Raji (cell line): ENCODE measurements at regions not wholly inside any gene's neighbourhood (a gene's known extent, or its start where the extent isn't known, plus 50 kb on each side); places are given as distances from the start of the nearest gene placed in this dataset.

ENCODE experiments used
- POLR2A ChIP-seq: IDR thresholded peaks from 2 replicates; pipeline ENCODE4 v1.6.1; 2011; ENCODE audit warnings: low read depth, low read length, control low read depth; ENCODE audit not compliant: insufficient read depth

DNA sequence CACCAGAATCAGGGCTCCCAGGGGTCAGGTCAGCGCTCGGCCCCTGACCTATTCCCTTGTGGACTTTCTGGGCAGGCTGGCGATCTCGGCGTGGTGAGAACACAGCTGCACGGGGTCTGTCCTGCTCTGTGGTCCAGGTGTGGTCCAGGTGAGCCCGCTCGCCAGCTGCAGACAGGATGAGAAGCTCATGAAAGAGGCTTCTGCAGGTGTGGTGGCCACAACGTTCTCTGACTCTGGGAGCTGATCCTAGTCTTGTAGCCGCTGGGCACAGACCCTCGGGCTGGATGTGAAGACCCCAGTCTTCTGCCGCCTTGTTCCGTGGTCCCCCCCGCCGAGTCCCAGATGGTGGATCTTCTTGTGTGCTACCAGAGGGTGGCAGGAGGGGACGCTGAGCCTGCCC, 129.7 kb downstream of the RTP5 start:
- TF ChIP-seq POLR2A, result no peak

DNA sequence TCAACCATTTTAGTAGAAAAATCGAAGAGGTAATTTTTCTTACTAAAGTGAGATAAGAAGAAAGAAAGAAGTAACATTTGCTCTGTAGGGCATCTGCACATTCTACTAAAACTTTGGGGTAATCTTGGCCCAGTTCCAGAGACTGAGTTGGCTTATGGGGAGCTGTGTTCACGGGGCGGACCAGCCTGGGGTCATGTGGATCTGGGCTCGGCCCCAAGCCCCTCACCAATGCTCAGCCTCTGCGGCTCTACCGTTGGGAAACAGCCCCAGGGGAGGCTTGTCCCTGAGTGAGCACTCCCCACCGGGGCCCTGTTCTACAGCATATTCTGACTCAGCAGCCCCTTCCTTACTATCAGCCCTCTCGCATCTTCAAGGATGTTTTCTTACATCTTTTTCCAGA, 132.3 kb downstream of the RTP5 start:
- no peak for TF ChIP-seq POLR2A

DNA sequence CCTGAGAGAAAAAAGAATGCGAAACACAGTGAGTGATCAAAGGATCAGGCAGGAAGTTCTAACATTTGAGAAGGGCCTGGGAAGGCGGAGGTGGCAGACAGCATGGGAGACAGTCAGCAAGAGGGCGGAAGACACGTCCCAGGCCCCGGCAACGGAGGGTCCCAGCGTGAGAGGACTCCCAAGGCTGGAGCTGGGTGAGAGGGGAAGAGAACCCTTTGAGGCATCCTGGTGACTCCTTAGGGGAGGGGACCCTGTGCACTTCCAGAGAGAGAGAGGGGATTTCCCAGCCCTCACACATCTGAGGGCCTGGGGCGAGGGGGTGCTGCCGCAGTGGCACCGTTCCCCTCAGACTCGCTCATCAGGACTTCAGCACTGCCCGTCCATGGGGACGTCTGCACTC, 133.4 kb downstream of the RTP5 start:
- TF ChIP-seq POLR2A, result no peak

DNA sequence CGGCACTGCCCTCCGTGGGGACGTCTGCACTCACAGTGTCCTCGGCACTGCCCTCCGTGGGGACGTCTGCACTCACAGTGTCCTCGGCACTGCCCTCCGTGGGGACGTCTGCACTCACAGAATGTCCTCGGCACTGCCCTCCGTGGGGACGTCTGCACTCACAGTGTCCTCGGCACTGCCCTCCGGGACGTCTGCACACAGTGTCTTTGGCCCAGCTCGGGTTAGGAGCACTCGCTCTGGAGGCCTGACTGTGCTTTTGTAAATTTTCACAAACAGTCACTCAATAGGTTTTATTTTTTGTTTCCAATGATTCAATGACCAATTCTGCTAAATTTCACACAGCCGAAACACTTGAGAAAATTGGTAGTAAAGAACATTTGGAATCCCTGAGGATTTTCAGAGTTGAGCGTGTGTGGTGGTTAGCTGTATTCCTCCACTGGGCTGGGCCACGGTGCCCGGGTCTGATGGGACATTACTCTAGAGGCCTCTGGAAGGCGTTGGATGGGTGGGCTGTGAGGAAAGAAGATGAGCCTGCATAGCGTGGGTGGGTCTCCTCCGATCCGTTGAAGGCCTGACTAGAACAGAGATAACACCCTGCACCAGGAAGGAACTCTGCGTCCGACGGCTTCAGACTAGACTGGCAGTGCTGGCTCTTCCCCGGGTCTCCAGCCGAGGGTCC, 134.8 kb downstream of the RTP5 start:
- no peak for TF ChIP-seq POLR2A

DNA sequence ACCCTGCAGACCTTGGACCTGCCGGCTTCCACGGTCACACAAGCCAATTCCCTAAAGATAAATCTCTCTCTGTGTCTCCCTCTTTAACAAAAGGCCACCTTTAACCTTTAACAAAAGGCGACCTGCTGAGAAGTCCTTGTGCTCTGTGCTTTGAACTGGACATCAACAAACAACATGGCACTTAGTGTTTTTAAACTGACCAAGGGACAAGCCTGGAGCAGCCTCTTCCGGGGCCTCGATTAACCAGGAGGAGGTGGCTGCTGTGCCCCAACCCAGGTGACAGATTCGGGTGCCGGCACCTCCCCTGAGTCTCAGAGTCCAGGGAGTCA, 135.3 kb downstream of the RTP5 start:
- no peak for TF ChIP-seq POLR2A

DNA sequence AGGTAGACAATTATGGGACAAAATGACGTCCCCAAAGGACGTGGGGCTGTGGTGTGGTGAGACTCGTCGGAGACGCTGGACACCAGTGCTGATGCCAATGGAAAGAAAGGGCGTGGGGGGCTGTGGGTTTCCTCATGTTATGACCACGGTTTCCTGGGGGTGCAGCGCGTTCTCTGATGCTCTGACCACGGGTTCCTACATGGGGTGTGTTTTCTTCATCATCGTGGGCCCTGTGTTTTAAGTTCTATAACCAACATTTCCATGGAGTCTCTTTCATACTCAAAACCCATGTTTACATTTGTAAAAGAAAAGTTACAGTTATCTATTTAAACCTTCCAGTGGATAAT, 141.6 kb downstream of the RTP5 start:
- no peak for TF ChIP-seq POLR2A

DNA sequence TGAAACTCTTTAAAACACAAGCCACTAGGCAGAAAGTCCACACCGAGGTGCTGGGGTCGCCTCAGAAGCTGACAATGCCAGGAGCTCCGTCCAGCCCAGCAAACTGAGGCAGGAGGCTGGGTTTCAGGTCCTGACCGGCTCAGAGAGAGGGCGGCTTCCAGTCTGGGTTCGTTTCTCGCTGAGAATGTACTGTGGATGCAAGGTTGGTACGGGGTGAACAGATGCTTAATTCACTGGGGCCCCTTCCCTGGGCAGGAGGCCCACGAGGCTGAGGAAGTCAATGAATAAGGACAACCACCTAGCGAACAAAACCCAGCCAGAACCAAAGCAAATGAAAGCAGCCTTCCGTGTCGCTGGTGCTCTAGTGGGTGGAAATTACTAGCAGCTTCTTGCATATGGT, 142.0 kb downstream of the RTP5 start:
- no peak for TF ChIP-seq POLR2A

DNA sequence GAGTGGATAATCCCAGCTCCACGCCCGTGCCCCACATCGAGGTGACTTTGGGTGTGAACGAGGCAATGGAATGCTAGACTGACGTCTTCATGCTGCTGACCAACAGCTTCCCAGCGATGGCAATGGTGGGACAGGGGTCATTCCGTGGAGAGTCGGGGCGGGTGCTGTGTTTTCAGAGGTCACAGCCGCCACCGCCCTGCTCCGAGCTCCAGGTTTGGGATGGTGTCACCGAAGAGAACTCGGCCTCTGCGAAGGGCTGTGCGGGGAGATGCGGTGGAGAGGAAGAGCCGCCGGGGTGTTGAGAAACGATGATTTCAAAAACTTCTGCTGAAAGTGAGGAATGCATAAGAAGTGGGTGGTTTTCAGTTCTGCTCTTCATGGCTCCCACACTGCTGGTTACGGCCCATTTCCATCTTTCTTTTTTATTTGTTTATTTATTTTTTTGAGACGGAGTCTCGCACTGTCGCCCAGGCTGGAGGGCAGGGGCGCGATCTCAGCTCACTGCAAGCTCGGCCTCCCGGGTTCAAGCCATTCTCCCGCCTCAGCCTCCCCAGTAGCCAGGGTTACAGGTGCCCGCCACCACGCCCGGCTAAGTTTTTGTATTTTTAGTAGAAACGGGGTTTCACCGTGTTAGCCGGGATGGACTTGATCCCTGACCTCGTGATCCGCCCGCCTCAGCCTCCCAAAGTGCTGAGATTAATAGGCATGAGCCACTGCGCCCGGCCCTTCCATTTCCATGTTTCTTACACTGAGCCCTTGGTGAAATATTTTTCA, 142.6 kb downstream of the RTP5 start:
- no peak for TF ChIP-seq POLR2A

DNA sequence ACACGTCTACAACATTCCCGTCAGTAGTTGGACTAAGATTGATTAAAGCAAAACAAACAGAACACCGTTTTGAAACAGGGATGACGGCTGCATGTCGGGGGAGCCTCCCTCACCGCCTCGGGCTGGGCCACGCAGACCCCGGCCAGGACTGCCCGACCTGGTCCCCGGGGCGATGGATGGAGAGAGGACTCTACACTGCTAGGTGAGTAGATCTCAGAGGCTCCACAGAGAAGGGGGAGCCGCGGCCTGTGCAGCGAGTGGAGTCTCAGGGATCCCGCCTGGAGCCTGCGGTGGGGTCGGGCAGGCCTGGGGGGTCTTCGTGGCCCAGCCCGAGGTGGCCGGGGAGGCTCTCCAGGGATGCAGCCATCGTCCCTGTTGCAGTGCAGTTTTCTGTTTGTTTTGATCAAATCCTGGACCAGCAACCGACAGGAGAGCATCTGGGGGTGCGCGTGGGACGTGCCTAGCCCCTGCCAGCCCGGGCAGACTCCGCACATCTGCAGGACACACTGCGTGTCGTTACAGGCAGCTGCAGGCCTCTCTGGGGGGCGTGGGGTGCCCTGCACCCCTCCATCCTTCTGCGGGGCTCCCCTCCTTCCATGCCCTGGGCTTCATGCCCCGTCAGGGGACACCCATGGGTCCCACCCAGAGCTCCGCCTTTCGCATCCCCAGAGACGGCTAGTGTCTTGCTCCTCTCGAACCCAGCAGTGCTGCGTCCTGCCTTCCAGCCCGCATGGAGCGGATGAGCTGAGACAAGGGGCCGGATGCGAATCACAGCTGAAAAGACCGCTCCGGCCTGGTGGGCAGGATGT, 143.6 kb downstream of the RTP5 start:
- no peak for TF ChIP-seq POLR2A

DNA sequence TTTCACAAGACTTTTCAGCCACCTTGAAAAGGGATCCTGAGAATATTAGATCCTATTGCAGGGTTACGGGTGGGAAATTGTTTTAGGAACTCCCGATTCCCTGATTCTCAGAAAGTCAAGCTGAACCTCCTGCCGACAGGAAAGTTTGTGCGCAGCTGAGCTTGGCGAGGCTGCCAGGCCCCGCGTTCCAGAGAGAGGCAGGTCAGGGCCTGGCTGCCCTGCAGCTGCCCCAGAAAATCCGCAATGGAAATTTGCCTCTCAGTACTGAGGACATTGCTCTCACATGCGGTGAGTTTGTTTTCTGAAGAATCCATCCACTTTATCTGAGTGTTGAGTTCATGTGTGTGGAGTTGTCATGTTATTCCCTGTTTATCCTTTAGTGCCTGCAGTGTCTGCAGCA, 144.2 kb downstream of the RTP5 start:
- TF ChIP-seq POLR2A, result no peak

DNA sequence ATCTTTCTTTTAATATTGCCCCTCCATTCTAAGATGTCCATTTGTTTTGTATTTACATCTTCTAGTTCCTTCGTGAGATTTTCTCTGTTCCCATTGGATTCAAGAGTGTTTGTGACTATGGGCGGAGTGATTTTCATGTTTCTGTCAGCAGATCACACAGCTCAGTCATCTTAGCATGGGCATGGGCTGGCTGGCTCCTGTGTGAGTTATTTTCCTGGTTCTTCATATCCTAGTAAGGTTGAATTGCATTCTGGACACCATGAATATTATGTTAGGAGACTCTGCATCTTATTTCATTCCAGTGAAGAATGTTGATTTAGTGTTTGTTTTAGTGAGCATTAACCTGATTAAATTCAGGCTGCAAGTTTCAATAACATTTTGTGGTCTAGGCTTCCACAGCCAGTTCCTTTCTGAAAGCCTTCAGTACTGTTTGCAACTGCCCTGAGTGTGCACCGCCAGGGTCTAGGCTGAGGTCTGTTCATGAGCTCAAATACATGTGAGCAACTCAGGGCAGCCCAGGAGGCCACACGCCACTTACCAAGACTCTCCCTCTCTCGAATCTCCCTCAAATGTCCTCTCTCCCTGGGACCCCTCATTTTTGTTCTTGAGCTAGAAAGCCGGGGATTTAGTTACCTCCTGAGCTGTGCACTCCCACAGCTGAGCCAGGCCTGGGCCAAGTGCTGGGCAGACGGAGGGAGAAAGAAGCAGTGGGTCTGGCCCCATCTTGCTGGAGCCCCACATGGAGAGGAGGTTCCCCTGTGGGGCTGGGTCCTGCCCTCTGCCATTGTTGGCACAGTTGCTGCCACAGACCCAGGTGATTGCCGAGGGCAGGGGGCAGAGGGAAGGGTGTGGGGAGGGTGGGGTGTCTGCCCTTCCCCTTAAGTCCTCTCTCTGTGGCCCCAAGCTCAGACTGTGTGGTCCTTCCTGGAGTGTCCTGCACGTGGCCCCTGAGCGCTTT, 145.9 kb downstream of the RTP5 start:
- no peak for TF ChIP-seq POLR2A

DNA sequence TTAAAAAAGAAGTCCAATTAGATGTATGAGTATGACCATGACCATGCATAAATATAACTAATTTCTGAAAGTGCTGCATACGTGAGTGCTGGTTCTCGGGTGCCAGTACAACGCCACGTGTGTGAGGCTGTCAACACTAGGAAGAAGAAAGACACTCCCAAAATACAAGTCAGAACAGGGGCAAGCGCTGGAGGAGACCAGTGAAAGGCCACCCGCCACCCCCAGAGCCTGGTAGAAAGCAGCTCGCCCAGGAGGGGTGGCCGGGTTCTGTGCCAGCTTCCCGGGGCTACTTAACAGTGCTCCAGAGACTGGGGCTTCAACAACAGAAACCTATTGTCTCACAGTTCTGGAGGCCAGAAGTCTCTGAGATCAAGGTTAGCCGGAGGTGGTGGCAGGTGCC, 147.6 kb downstream of the RTP5 start:
- TF ChIP-seq POLR2A, result no peak

DNA sequence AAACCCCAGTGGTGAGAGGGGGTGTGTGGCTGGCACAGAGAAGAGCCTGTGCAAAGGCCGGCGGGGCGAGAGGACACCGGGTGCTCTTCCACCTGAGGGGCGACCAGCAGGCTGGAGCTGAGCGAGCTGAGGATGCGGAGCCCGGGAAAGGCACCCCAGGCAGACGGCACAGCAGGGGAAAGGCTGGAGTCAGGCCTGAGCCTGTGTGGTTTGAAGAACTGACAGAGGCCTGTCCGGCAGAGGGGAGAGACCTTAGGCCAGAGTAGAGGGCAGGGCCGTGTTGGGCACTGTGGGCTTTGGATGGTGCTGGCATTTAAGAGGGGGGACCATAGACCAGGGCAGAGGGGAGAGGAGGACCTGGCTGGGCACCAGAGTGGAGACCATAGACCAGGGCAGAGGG, 149.8 kb downstream of the RTP5 start:
- no peak for TF ChIP-seq POLR2A

DNA sequence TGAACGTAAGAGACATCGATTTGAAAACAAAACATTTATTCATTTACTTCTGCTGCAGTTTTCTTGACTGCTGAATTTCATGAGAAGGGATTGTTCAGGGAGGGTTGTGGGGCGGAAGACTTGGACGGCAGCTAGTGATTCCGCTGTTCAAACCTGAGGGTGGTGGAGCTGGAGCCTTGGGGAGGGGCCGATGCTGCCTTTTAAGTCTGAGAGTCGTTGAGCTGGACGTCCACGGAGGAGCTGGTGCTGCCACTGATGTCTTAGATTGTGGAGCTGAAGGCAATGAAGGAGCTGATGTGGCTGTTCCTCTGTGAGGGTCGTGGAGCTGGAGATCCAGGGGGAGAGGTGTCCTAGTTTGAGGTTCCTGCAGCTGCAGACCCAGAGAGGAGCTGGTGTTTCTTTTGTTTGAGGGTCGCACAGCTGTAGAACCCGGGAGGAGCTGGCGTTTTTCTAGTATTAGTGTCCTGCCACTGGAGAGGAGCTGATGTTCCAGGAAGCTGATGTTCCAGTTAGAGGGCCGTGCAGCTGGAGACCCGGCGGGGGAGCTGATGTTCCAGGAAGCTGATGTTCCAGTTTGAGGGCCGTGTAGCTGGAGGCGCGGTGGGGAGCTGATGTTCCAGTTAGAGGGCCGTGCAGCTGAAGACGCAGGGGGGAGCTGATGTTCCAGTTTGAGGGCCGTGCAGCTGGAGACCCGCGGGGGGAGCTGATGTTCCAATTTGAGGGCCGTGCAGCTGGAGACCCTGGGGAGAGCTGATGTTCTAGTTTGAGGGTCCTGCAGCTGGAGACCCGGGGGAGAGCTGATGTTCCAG, 150.9 kb downstream of the RTP5 start:
- no peak for TF ChIP-seq POLR2A

DNA sequence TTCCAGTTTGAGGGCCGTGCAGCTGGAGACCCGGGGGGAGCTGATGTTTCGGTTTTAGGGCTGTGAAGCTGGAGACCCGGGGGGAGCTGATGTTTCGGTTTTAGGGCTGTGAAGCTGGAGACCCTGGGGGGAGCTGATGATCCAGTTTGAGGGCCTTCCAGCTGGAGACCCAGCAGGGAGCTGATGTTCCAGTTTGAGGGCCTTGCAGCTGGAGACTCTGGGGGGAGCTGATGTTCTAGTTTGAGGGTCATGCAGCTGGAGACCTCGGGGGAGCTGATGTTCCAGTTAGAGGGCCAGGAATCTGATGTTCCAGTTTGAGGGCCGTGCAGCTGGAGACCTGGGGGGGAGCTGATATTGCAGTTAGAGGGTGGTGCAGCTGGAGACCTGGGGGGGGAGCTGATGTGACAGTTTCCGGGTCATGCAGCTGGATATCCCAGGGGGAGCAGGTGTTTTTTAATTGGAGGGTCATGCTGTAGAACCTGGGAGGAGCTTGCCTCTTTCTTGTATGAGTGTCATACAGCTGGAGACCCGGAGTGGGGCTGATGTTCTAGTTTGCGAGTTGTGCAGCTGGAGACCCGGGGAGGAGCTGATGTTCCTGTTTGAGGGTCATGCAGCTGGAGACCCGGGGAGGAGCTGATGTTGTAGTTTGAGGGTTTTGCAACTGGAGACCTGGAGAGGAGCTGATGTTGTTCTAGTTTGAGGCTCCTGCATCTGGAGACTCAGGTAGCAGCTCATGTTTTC, 153.2 kb downstream of the RTP5 start:
- TF ChIP-seq POLR2A, result no peak
